ENCODE measurements at regions not wholly inside any gene's neighbourhood (a gene's known extent, or its start where the extent isn't known, plus 50 kb on each side); places are given as distances from the start of the nearest gene placed in this dataset.

DNA sequence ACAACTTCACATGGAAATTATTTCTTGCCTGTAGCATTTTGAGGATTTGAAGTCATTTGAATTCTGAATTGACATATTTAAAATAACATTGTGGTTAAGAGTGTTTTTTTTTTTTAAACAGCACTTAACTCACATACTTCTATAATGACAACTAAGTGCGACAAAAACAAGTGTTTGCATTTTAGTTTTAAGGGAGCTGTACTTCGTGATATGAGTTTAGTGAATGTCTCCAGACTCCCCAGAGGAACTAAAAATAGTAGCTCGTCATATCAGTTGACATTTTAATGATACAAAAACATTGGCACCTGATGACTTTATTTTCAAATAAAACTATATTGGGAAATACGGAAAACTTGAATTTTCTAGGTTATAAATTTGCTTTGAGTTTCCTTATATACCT is 389.6 kb upstream of the MON1B start:
- TF ChIP-seq CTCF (IDR thresholded peaks at IDR 0.05): no peak
- no peak overlapping the region for H3K27ac Mint-ChIP-seq
- DNase-seq: no peak
- H3K27me3 Mint-ChIP-seq (ENCODE audit: low read depth, poor library complexity): peaks cover 9% of the 10 kb centered on the region
- no peaks in the 10 kb centered on the region for H3K36me3 Mint-ChIP-seq (ENCODE audit: low read depth)
- peaks cover 13% of the 10 kb centered on the region for H3K4me1 Mint-ChIP-seq
- H3K9me3 Mint-ChIP-seq: no peaks in the 10 kb centered on the region
- no peak overlapping the region for H3K4me3 Mint-ChIP-seq

- no peak for DNase-seq
- H3K27ac Mint-ChIP-seq: no peak overlapping the region
Measured at GRCh38 chr16:76816475-76816874, 374.5 kb upstream of the MON1B start.

GRCh38 chr16:76818606-76819181 is 372.3 kb upstream of the MON1B start:
- Mint-ChIP-seq H3K4me3 (no peak overlapping the region), H3K36me3 (ENCODE audit: low read depth) (no peaks in the 10 kb centered on the region), H3K27ac (no peak overlapping the region), H3K4me1 (no peaks in the 10 kb centered on the region), H3K27me3 (ENCODE audit: low read depth, poor library complexity) (peaks cover 4% of the 10 kb centered on the region), H3K9me3 (no peaks in the 10 kb centered on the region)
- TF ChIP-seq CTCF (IDR thresholded peaks at IDR 0.05): no peak
- DNase-seq: no peak

More at GRCh38 chr16:76816475-76816874, 374.5 kb upstream of the MON1B start:
- Mint-ChIP-seq H3K27me3 (ENCODE audit: low read depth, poor library complexity) (peaks cover 4% of the 10 kb centered on the region), H3K36me3 (ENCODE audit: low read depth) (no peaks in the 10 kb centered on the region), H3K4me3 (no peak overlapping the region), H3K9me3 (peaks cover 8% of the 10 kb centered on the region), H3K4me1 (no peaks in the 10 kb centered on the region)
- no peak for TF ChIP-seq CTCF (IDR thresholded peaks at IDR 0.05)

GRCh38 chr16:76819226-76819916 is 371.6 kb upstream of the MON1B start:
- Mint-ChIP-seq H3K4me1 (no peaks in the 10 kb centered on the region), H3K27me3 (ENCODE audit: low read depth, poor library complexity) (peaks cover 4% of the 10 kb centered on the region), H3K36me3 (ENCODE audit: low read depth) (no peaks in the 10 kb centered on the region), H3K27ac (no peak overlapping the region), H3K9me3 (no peaks in the 10 kb centered on the region), H3K4me3 (no peak overlapping the region)
- DNase-seq: no peak
- no peak for TF ChIP-seq CTCF (IDR thresholded peaks at IDR 0.05)

GRCh38 chr16:76824221-76824620 is 366.8 kb upstream of the MON1B start:
- H3K27ac Mint-ChIP-seq: no peak overlapping the region
- H3K9me3 Mint-ChIP-seq: no peaks in the 10 kb centered on the region
- no peaks in the 10 kb centered on the region for H3K36me3 Mint-ChIP-seq (ENCODE audit: low read depth)
- H3K4me1 Mint-ChIP-seq: no peaks in the 10 kb centered on the region
- no peak for DNase-seq
- H3K4me3 Mint-ChIP-seq: no peak overlapping the region
- TF ChIP-seq CTCF (IDR thresholded peaks at IDR 0.05): no peak
- H3K27me3 Mint-ChIP-seq (ENCODE audit: low read depth, poor library complexity): peaks cover 4% of the 10 kb centered on the region

- no peak for TF ChIP-seq CTCF (IDR thresholded peaks at IDR 0.05)
- H3K36me3 Mint-ChIP-seq (ENCODE audit: low read depth): no peaks in the 10 kb centered on the region
- H3K9me3 Mint-ChIP-seq: no peaks in the 10 kb centered on the region
- no peak for DNase-seq
- no peak overlapping the region for H3K4me3 Mint-ChIP-seq
- peaks cover 4% of the 10 kb centered on the region for H3K27me3 Mint-ChIP-seq (ENCODE audit: low read depth, poor library complexity)
- H3K27ac Mint-ChIP-seq: no peak overlapping the region
- no peaks in the 10 kb centered on the region for H3K4me1 Mint-ChIP-seq
Measured at GRCh38 chr16:76824791-76825190, 366.2 kb upstream of the MON1B start.
